Pancreas (tissue), 10 donors: ENCODE measurements at regions not wholly inside any gene's neighbourhood (a gene's known extent, or its start where the extent isn't known, plus 50 kb on each side); places are given as distances from the start of the nearest gene placed in this dataset.
"Not testable (repeated sequence)": the region's sequence is repeated elsewhere in the genome, so short reads cannot be mapped to it uniquely, and the experiment has no call there.

Experiments
- ATAC-seq, 4 donors: fragments of 200-7000 bp; cut with Tn5 transposase; one replicate each; pipeline versions ENCODE4 v1.8.0 to v1.9.1; 2020; ENCODE audit warnings: mild to moderate bottlenecking in 4 of 4, moderate library complexity in 4 of 4
- DNase-seq, 6 donors: peaks; one replicate each; pipeline ENCODE4 v3.0.0-alpha.2; 2020
- FAIRE-seq: peaks from 2 replicates; lab custom pipeline; 2012; peaks lifted over from hg19 to GRCh38; lab: Jason Lieb, UNC
- H3K27ac ChIP-seq, 4 donors: fragments of 200-600 bp; sonication (generic); 1 replicate in 3 of 4; 2 replicates in 1 of 4; pipeline versions ENCODE4 v1.5.0 to v1.8.0; 2020
- H3K27me3 ChIP-seq, 4 donors: fragments of 200-600 bp; one replicate each; pipeline ENCODE4 v1.8.0; 2021
- H3K36me3 ChIP-seq, 3 donors: fragments of 200-600 bp; sonication (generic) in 1 of 3; one replicate each; pipeline versions ENCODE4 v1.5.0 to v1.8.0; 2020 to 2021
- H3K4me1 ChIP-seq, 3 donors: fragments of 200-600 bp; one replicate each; pipeline ENCODE4 v1.8.0; 2021
- H3K4me3 ChIP-seq, 4 donors: fragments of 200-600 bp; sonication (generic) in 2 of 4; one replicate each; pipeline versions ENCODE4 v1.5.0 to v1.8.0; 2020 to 2021
- H3K9me3 ChIP-seq, 4 donors: fragments of 200-600 bp; one replicate each; pipeline ENCODE4 v1.8.0; 2021
- CTCF ChIP-seq, 4 donors: fragments of 200-600 bp; sonication (generic) in 3 of 4; IDR thresholded peaks; one replicate each; pipeline versions ENCODE4 v1.5.0 to v1.8.0; 2021; ENCODE audit warnings: antibody characterized with exemption in 4 of 4
- WGBS, 2 donors: extraction: QIAGEN DNeasy Blood & Tissue Kit; methylation state at CpG; one replicate each; pipeline ENCODE4 v1.1.7; 2013; 5-methylcytosine and 5-hydroxymethylcytosine counted together
- intact Hi-C, 3 donors: fragments of 100-400 bp; cut with DNase I; formaldehyde crosslinking; loops; one replicate each; pipeline versions ENCODE4 v1.11.1 to v1.14.2; 2022
- donor health status: healthy with polysubstance abuse.
- donor health status: DM: no; HTN: no; CAD: no; lungs with moderate emphysema.
- donor health status: DM: no; HTN: no; CAD: no.
- donor health status: control.
- donor health status: control.
- donor health status: Bipolar disorder and iron deficiency.
- donor health status: DM: yes; HTN: yes; CAD: no.
- donor health status: DM: no; HTN: no; CAD: no.
- donor health status: DM: no; HTN: no; CAD: no.
- donor health status: DM: yes; HTN: yes; CAD: no.

- no peak for TF ChIP-seq CTCF (IDR thresholded peaks at IDR 0.05)
- ATAC-seq = no peak
- Histone ChIP-seq H3K27me3 (no peaks in the 10 kb centered on the region), H3K4me3 (no peak overlapping the region), H3K9me3 (no peaks in the 10 kb centered on the region), H3K36me3 (no peaks in the 10 kb centered on the region), H3K27ac (no peak overlapping the region), H3K4me1 (no peaks in the 10 kb centered on the region)
- no peak for FAIRE-seq
- DNase-seq = no peak
- intact Hi-C loops = no loop called here
- WGBS, 2 donors = 64 to 69% methylated on average over 1 of the region's 1 CpG
Observed at GRCh38 chr12:131395971-131396573, 314.8 kb upstream of the SFSWAP start.

DNA sequence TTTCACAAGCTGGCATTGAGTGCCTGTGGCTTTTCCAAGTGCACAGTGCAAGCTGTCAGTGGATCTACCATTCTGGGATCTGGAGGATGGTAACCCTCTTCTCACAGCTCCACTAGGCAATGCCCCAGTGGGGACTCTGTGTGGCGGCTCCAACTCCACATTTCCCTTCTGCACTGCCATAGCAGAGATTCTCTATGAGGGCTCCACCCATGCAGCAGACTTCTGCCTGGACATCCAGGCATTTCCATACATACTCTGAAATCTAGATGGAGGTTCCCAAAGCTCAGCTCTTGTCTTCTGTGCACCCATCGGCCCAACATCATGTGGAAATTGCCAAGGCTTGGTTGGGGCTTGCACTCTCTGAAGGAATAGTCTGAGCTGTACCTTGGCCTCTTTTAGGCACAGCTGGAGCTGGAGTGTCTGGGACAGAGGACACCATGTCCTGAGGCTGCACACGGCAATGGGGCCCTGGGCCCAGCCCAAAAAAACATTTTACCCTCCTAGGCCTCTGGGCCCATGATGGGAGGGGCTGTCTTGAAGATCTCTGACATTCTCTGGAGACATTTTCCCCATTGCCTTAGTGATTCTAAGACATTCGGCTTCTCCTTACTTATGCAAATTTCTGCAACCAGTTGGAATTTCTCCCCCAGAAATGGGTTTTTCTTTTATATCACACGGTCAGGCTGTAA is 313.3 kb upstream of the SFSWAP start:
- no peak for TF ChIP-seq CTCF (IDR thresholded peaks at IDR 0.05)
- FAIRE-seq = no peak
- intact Hi-C loops = no loop called here

DNA sequence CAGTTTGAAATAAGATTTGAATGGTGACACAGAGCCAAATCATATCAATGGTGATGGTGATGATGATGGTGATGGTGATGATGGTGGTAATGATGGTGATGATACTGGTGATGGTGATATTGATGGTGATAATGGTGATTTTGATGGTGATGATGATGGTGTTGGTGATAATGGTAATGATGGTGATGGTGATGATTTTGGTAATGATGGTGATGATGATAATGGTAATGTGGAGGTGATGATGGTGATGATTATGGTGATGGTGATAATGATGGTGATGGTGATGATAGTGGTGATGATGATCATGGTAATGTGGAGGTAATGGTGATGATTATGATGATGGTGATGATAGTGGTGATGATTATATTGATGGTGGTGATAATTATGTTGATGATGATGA is 311.9 kb upstream of the SFSWAP start:
- no peak for ATAC-seq
- TF ChIP-seq CTCF (IDR thresholded peaks at IDR 0.05) = no peak
- Histone ChIP-seq H3K9me3 (no peaks in the 10 kb centered on the region), H3K27me3 (no peaks in the 10 kb centered on the region), H3K36me3 (no peaks in the 10 kb centered on the region), H3K4me1 (no peaks in the 10 kb centered on the region), H3K4me3 (no peak overlapping the region), H3K27ac (no peak overlapping the region)
- FAIRE-seq = no peak
- intact Hi-C loops = no loop called here
- no peak for DNase-seq

More for the DNA sequence above, 313.3 kb upstream of the SFSWAP start:
- H3K27ac ChIP-seq = no peak overlapping the region
- no peak overlapping the region for H3K4me3 ChIP-seq
- no peak for DNase-seq
- H3K36me3 ChIP-seq = no peaks in the 10 kb centered on the region
- no peaks in the 10 kb centered on the region for H3K4me1 ChIP-seq
- 52 to 61% methylated on average over 5 of the region's 5 CpGs for WGBS, 2 donors
- no peaks in the 10 kb centered on the region for H3K9me3 ChIP-seq
- H3K27me3 ChIP-seq = no peaks in the 10 kb centered on the region
- ATAC-seq = no peak

DNA sequence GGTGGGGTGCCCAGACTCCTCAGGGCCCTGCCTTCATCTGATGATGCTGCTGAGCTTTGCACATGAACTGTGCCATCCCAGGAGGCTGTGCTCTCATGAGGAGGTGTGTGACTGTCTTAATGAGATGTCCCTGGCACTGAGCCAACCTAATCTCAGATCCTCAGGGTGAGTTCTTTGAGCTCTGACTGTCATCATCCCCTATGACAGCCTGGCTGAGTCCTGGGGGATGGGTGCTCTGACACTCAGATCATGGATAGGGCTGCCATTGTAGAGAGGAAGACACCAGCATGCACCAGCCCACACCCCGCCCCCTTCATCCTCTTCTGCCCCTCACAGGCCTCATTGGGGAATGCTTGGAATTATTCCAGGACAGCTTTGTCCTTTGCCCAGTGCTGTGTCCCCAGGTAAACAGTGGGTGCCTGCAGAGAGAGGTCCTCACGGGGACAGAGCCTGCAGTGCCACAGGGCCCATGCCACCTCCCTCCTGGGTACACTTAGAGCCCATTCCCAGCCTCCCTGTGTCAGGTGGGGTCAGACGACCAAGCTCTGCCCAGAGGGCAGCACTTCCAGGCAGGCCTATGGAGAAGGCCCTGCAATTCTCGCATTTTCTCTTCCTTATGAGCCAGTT is 310.1 kb upstream of the SFSWAP start:
- H3K27ac ChIP-seq, H3K4me1 ChIP-seq, H3K9me3 ChIP-seq, FAIRE-seq, intact Hi-C loops, ATAC-seq, H3K4me3 ChIP-seq, DNase-seq, H3K36me3 ChIP-seq, H3K27me3 ChIP-seq: not testable (repeated sequence)
- 44 to 58% methylated on average over 4 of the region's 4 CpGs for WGBS, 2 donors

DNA sequence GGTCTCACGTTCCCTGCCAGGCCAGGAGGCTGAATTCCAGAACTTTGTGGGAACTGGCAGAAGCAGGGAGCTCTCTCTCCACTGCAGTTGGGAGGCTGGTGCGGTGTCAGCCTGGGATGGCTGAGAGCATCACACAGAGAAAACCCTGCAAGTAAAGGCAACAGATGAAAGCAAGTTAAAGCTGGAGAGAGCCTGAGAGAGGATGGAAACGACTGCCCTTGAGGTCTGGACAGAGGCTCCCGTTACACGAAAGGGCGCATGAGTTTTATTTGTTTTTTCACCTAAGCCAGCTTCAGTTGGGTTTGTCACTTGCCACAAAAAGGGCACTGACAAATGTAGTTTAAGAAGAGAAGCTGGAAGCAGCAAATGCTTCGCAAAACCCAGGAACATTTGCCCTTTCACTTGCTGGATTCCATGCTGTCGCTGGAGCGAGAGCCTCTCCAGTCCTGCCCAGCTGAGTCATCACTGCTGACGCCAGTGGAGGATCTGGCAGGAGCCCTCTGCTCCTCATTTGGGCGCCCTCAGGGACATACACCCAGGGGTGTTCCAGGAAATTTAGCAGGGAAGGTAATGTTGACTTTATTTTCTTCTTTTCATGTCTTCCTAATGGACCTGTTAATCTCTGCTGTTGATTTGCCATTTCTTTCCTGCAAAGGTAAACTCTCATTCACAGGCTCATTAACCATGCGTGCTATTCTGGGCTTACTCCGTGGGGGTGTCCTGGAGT is 308.8 kb upstream of the SFSWAP start:
- H3K4me1 ChIP-seq, H3K36me3 ChIP-seq, DNase-seq, H3K27me3 ChIP-seq, H3K9me3 ChIP-seq, H3K4me3 ChIP-seq, intact Hi-C loops, H3K27ac ChIP-seq: not testable (repeated sequence)
- peak; percentile 29 for FAIRE-seq
- peak in 2 of 4 donors; percentile 77 to 84 for ATAC-seq
- WGBS, 2 donors = 30 to 51% methylated on average over 11 to 13 of the region's 13 CpGs
